NT2/D1 (cell line): ENCODE measurements at regions not wholly inside any gene's neighbourhood (a gene's known extent, or its start where the extent isn't known, plus 50 kb on each side); places are given as distances from the start of the nearest gene placed in this dataset.

ENCODE experiments used
- SUZ12 ChIP-seq: IDR thresholded peaks from 2 replicates; pipeline ENCODE4 v1.6.1; 2011; ENCODE audit not compliant: insufficient read length, insufficient read depth; ENCODE audit errors: extremely low read depth
- YY1 ChIP-seq: IDR thresholded peaks from 2 replicates; pipeline ENCODE4 v1.6.1; 2011; ENCODE audit not compliant: insufficient read length, insufficient read depth
- ZNF274 ChIP-seq: IDR thresholded peaks from 2 replicates; pipeline ENCODE4 v1.6.1; 2011; ENCODE audit warnings: mild to moderate bottlenecking, low read depth, low read length

DNA sequence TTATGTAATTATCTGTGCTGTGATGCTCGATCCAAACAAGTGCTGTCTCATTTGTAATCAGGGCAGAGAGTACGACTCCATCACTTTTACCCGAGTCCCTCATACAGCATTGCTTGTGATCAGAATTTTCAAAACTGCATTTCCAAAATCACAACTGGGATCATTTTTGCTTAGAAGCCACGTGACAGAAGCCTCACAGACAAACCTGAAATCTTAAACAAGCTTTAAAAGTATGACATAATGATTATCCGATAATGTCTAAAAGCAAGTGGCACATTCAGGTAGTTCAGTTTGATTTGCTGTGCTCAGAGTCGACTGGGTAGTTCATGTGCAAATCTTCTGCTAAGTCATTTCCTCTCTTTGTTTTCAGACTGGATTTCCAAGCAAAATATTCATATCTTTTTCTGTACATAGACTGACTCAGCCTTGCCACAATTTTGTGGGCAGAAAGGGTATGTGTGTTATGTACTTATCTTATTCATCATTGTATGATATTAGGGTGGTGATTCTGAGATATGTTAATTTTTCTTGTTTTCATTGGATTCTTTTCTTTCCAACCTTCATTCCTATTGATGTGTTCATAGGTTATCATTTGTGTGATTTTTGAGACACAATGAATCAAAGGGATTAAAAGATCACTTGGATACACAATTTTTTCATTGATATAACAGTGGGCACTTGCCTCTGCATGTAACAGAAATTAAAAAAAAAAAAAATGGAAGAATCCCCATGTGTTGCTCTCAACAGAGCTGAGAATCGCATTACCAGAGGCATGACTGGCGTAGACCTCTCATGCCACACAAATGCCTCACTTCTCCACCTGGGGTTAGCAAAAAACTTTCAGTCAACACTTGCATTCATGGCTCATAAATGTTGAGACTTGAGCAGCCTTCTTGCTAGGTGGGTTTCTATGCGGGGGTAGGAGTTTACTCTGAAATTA, 355.7 kb downstream of the LTN1 start:
- TF ChIP-seq ZNF274 (no peak), YY1 (no peak), SUZ12 (no peak)
